WTC11 (cell line): ENCODE measurements at regions not wholly inside any gene's neighbourhood (a gene's known extent, or its start where the extent isn't known, plus 50 kb on each side); places are given as distances from the start of the nearest gene placed in this dataset.
A peak's percentile ranks its signal among the peaks of the same experiment; 100 is the strongest.

ENCODE experiments used
- ATAC-seq: fragments of 200-7000 bp; cut with Tn5 transposase; 2 replicates; pipeline ENCODE4 v1.10.0; 2021; ENCODE audit warnings: mild to moderate bottlenecking, moderate library complexity
- CTCF ChIA-PET: fragments of 300-600 bp; sonication (Branson Sonifier 250); formaldehyde crosslinking; loops from one replicate; lab custom pipeline; 2021; ENCODE audit warnings: antibody characterized with exemption; lab: Charles Lee
- POLR2A ChIA-PET: fragments of 350-600 bp; sonication (Branson Sonifier 250); formaldehyde crosslinking; loops from one replicate; lab custom pipeline; 2021; ENCODE audit warnings: antibody characterized with exemption; lab: Charles Lee
- DNase-seq: peaks from one replicate; pipeline ENCODE4 v3.0.0; 2021; ENCODE audit warnings: low spot score
- H3K27ac Mint-ChIP-seq: 2 replicates; pipeline ENCODE4 v1.8.0; 2021; ENCODE audit warnings: mixed read lengths
- H3K27me3 Mint-ChIP-seq: 2 replicates; pipeline ENCODE4 v1.8.0; 2021; ENCODE audit warnings: low read depth, mild to moderate bottlenecking, moderate library complexity, mixed read lengths
- H3K36me3 Mint-ChIP-seq: 2 replicates; pipeline ENCODE4 v1.8.0; 2021; ENCODE audit warnings: mixed read lengths
- H3K4me1 Mint-ChIP-seq: 2 replicates; pipeline ENCODE4 v1.8.0; 2022; ENCODE audit warnings: mixed read lengths
- H3K4me3 Mint-ChIP-seq: 2 replicates; pipeline ENCODE4 v1.8.0; 2021; ENCODE audit warnings: mild to moderate bottlenecking, moderate library complexity, mixed read lengths
- H3K9me3 Mint-ChIP-seq: 2 replicates; pipeline ENCODE4 v1.8.0; 2021; ENCODE audit warnings: mixed read lengths
- CBFB ChIP-seq: sonication (generic); formaldehyde crosslinking; IDR thresholded peaks from 2 replicates; pipeline ENCODE4 v1.8.1; 2022; ENCODE audit warnings: mild to moderate bottlenecking, low read depth, missing genetic modification reagents
- ELF4 ChIP-seq: sonication (generic); formaldehyde crosslinking; IDR thresholded peaks from 2 replicates; pipeline ENCODE4 v1.8.1; 2022; ENCODE audit warnings: low read depth, mild to moderate bottlenecking, moderate library complexity, missing genetic modification reagents
- ESRRA ChIP-seq: sonication (generic); formaldehyde crosslinking; IDR thresholded peaks from 2 replicates; pipeline ENCODE4 v1.8.1; 2022; ENCODE audit warnings: mild to moderate bottlenecking, missing genetic modification reagents, borderline replicate concordance
- FOXJ3 ChIP-seq: sonication (generic); formaldehyde crosslinking; IDR thresholded peaks from 2 replicates; pipeline ENCODE4 v1.9.0; 2021; ENCODE audit warnings: missing genetic modification reagents, mild to moderate bottlenecking, borderline replicate concordance
- FOXK1 ChIP-seq: sonication (generic); formaldehyde crosslinking; IDR thresholded peaks from 2 replicates; pipeline ENCODE4 v1.8.0; 2022; ENCODE audit warnings: mild to moderate bottlenecking, moderate library complexity, missing genetic modification reagents
- GABPB1 ChIP-seq: sonication (generic); formaldehyde crosslinking; IDR thresholded peaks from 2 replicates; pipeline ENCODE4 v1.8.1; 2023; ENCODE audit warnings: mild to moderate bottlenecking, missing genetic modification reagents
- JAZF1 ChIP-seq: fragments of 250-450 bp; sonication (Bioruptor Pico); IDR thresholded peaks from 2 replicates; pipeline ENCODE4 v1.9.0; 2021; ENCODE audit warnings: moderate library complexity, mild to moderate bottlenecking, inconsistent platforms
- MXD4 ChIP-seq: fragments of 250-450 bp; sonication (Bioruptor Pico); IDR thresholded peaks from 2 replicates; pipeline ENCODE4 v1.8.0; 2021; ENCODE audit warnings: mild to moderate bottlenecking, moderate library complexity, borderline replicate concordance
- NFE2L1 ChIP-seq: sonication (generic); formaldehyde crosslinking; IDR thresholded peaks from 2 replicates; pipeline ENCODE4 v1.8.1; 2023; ENCODE audit warnings: missing genetic modification reagents
- NR2C2 ChIP-seq: sonication (generic); formaldehyde crosslinking; IDR thresholded peaks from 2 replicates; pipeline ENCODE4 v1.8.0; 2022; ENCODE audit warnings: mild to moderate bottlenecking, missing genetic modification reagents
- NR3C1 ChIP-seq: sonication (generic); formaldehyde crosslinking; conservative IDR thresholded peaks from 2 replicates; pipeline ENCODE4 v1.8.1; 2023; ENCODE audit warnings: low read depth, mild to moderate bottlenecking, missing genetic modification reagents
- OVOL2 ChIP-seq: fragments of 250-450 bp; sonication (Bioruptor Pico); IDR thresholded peaks from 2 replicates; pipeline ENCODE4 v1.9.0; 2021; ENCODE audit warnings: mild to moderate bottlenecking, borderline replicate concordance
- SOX15 ChIP-seq: fragments of 250-450 bp; sonication (Bioruptor Pico); IDR thresholded peaks from 2 replicates; pipeline ENCODE4 v1.9.0; 2021; ENCODE audit warnings: mild to moderate bottlenecking
- TCF7 ChIP-seq: sonication (generic); formaldehyde crosslinking; IDR thresholded peaks from 2 replicates; pipeline ENCODE4 v1.8.0; 2022; ENCODE audit warnings: mild to moderate bottlenecking, low read depth, missing genetic modification reagents, moderate library complexity
- ZNF138 ChIP-seq: sonication (generic); formaldehyde crosslinking; conservative IDR thresholded peaks from 2 replicates; pipeline ENCODE4 v1.8.1; 2022; ENCODE audit warnings: mild to moderate bottlenecking, moderate library complexity, missing genetic modification reagents
- ZNF219 ChIP-seq: sonication (generic); formaldehyde crosslinking; IDR thresholded peaks from 2 replicates; pipeline ENCODE4 v1.8.0; 2023; ENCODE audit warnings: missing genetic modification reagents, mild to moderate bottlenecking, borderline replicate concordance
- ZNF232 ChIP-seq: sonication (generic); formaldehyde crosslinking; IDR thresholded peaks from 2 replicates; pipeline ENCODE4 v1.8.0; 2022; ENCODE audit warnings: mild to moderate bottlenecking, missing genetic modification reagents
- ZNF416 ChIP-seq: fragments of 250-450 bp; sonication (Bioruptor Pico); IDR thresholded peaks from 2 replicates; pipeline ENCODE4 v1.9.0; 2021; ENCODE audit warnings: mild to moderate bottlenecking, inconsistent platforms
- ZNF423 ChIP-seq: fragments of 250-450 bp; sonication (Bioruptor Pico); IDR thresholded peaks from 2 replicates; pipeline ENCODE4 v2.1.2; 2022; ENCODE audit warnings: mild to moderate bottlenecking, moderate library complexity
- TF ChIP-seq, protein P1 (sequence below): sonication (generic); formaldehyde crosslinking; IDR thresholded peaks from 2 replicates; pipeline ENCODE4 v1.8.1; 2023; ENCODE audit warnings: mild to moderate bottlenecking, missing genetic modification reagents, borderline replicate concordance
- TF ChIP-seq, protein P2 (sequence below): sonication (generic); formaldehyde crosslinking; IDR thresholded peaks from 2 replicates; pipeline ENCODE4 v1.8.1; 2022; ENCODE audit warnings: low read depth, missing genetic modification reagents, borderline replicate concordance
- TF ChIP-seq, protein P3 (sequence below): sonication (generic); formaldehyde crosslinking; IDR thresholded peaks from 2 replicates; pipeline ENCODE4 v1.8.1; 2023; ENCODE audit warnings: mild to moderate bottlenecking, missing genetic modification reagents, moderate library complexity
- TF ChIP-seq, protein P4 (sequence below): sonication (generic); formaldehyde crosslinking; IDR thresholded peaks from 2 replicates; pipeline ENCODE4 v1.8.1; 2023; ENCODE audit warnings: mild to moderate bottlenecking, missing genetic modification reagents
- TF ChIP-seq, protein P5 (sequence below): sonication (generic); formaldehyde crosslinking; IDR thresholded peaks from 2 replicates; pipeline ENCODE4 v1.8.0; 2022; ENCODE audit warnings: mild to moderate bottlenecking, missing genetic modification reagents

DNA sequence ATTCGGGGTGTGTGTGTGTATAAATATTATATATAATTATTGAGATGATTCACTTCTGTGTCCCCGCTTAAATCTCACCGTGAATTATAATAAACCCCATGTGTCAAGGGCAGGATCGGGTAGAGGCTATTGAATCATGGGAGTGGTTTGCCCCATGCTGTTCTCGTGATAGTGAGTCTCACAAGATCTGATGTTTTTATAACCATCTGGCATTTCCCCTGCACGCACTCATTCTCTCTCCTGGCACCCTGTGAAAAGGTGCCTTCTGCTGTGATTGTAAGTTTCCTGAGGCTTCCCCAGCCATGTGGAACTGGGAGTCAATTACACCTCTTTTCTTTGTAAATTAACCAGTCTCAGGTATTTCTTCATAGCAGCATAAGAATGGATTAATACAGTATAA, 851.4 kb upstream of the AGA start:
- CTCF ChIA-PET, result no interaction called here
- POLR2A ChIA-PET, result no interaction called here
- Mint-ChIP-seq H3K36me3 (no peaks in the 10 kb centered on the region), H3K4me1 (peaks cover 2% of the 10 kb centered on the region; the same call in 1 of the 2 replicates), H3K27ac (no peak overlapping the region), H3K4me3 (no peak overlapping the region), H3K9me3 (peaks cover 5% of the 10 kb centered on the region; the same call in 1 of the 2 replicates), H3K27me3 (no peaks in the 10 kb centered on the region)
- DNase-seq (no peak), ATAC-seq (no peak)
- no peak for TF ChIP-seq GABPB1 (CRISPR knock-in tag)
- TF ChIP-seq, protein P1, sequence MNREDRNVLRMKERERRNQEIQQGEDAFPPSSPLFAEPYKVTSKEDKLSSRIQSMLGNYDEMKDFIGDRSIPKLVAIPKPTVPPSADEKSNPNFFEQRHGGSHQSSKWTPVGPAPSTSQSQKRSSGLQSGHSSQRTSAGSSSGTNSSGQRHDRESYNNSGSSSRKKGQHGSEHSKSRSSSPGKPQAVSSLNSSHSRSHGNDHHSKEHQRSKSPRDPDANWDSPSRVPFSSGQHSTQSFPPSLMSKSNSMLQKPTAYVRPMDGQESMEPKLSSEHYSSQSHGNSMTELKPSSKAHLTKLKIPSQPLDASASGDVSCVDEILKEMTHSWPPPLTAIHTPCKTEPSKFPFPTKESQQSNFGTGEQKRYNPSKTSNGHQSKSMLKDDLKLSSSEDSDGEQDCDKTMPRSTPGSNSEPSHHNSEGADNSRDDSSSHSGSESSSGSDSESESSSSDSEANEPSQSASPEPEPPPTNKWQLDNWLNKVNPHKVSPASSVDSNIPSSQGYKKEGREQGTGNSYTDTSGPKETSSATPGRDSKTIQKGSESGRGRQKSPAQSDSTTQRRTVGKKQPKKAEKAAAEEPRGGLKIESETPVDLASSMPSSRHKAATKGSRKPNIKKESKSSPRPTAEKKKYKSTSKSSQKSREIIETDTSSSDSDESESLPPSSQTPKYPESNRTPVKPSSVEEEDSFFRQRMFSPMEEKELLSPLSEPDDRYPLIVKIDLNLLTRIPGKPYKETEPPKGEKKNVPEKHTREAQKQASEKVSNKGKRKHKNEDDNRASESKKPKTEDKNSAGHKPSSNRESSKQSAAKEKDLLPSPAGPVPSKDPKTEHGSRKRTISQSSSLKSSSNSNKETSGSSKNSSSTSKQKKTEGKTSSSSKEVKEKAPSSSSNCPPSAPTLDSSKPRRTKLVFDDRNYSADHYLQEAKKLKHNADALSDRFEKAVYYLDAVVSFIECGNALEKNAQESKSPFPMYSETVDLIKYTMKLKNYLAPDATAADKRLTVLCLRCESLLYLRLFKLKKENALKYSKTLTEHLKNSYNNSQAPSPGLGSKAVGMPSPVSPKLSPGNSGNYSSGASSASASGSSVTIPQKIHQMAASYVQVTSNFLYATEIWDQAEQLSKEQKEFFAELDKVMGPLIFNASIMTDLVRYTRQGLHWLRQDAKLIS (CRISPR knock-in tag), result no peak
- TF ChIP-seq NFE2L1, result no peak
- TF ChIP-seq, protein P2, sequence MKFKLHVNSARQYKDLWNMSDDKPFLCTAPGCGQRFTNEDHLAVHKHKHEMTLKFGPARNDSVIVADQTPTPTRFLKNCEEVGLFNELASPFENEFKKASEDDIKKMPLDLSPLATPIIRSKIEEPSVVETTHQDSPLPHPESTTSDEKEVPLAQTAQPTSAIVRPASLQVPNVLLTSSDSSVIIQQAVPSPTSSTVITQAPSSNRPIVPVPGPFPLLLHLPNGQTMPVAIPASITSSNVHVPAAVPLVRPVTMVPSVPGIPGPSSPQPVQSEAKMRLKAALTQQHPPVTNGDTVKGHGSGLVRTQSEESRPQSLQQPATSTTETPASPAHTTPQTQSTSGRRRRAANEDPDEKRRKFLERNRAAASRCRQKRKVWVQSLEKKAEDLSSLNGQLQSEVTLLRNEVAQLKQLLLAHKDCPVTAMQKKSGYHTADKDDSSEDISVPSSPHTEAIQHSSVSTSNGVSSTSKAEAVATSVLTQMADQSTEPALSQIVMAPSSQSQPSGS (CRISPR knock-in tag), result no peak
- TF ChIP-seq OVOL2, result no peak
- TF ChIP-seq CBFB (CRISPR knock-in tag), result no peak
- TF ChIP-seq, protein P3, sequence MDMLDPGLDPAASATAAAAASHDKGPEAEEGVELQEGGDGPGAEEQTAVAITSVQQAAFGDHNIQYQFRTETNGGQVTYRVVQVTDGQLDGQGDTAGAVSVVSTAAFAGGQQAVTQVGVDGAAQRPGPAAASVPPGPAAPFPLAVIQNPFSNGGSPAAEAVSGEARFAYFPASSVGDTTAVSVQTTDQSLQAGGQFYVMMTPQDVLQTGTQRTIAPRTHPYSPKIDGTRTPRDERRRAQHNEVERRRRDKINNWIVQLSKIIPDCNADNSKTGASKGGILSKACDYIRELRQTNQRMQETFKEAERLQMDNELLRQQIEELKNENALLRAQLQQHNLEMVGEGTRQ, result no peak
- no peak for TF ChIP-seq SOX15
- no peak for TF ChIP-seq MXD4 (CRISPR knock-in tag)

DNA sequence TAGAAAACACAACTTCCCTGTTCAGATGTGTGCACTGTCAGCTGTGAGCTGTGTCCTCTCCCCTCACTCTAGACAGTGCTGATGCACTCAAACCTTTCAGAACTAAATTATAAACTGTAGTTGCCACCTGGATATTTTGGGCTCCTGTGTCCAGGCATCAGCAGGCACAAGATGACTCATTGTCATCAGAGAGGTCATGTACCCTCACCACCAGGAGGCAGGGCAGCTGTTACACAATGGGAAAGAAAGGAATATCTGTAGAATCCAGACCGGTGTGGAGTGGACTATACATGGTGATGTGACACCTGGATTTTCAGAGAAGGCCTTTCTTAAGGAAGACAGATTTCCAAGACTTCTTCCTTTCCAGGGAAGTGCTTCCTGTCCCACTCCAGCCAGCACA, 854.4 kb upstream of the AGA start:
- peak; percentile 84 for ATAC-seq
- peak; percentile 14 for DNase-seq

DNA sequence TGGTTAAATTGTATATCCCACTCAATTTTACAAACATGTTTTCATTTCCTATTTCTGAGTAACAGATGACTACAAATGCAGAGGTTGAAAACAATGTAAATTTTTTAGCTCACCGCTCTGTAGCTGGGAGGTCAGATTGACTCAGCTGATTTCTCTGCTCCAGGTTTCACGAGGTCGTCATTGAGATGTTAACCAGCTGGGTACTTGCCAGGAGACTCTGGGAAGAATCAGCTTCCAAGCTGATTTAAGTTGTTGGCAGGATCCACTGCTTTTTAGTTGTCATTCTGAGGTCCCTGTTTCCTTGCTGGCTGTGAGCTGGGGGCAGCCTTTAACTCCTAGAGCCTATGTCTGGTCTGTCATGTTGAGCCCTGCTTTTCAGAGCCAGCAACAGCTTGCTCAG, 864.3 kb upstream of the AGA start:
- no peak for DNase-seq
- no peaks in the 10 kb centered on the region for H3K27me3 Mint-ChIP-seq
- peaks cover 10% of the 10 kb centered on the region for H3K4me1 Mint-ChIP-seq
- no peaks in the 10 kb centered on the region for H3K9me3 Mint-ChIP-seq
- no peak overlapping the region for H3K4me3 Mint-ChIP-seq
- no peaks in the 10 kb centered on the region for H3K36me3 Mint-ChIP-seq
- peak overlapping the region; percentile 9 for H3K27ac Mint-ChIP-seq
- peak; percentile 77 for ATAC-seq
- ChIA-PET POLR2A (interaction anchor here (0.7 kb wide), 1 partner anchor 105 kb away, joined by 3 read pairs; no protein-coding TSS in a partner anchor), CTCF (interaction anchor here (1.3 kb wide), 1 partner anchor 31 kb away, joined by 3 read pairs; no protein-coding TSS in a partner anchor)
- TF ChIP-seq ZNF138 (CRISPR knock-in tag) (no peak), JAZF1 (CRISPR knock-in tag) (no peak), GABPB1 (CRISPR knock-in tag) (no peak), ZNF219 (CRISPR knock-in tag) (no peak), ZNF416 (CRISPR knock-in tag) (no peak), ELF4 (CRISPR knock-in tag) (no peak), NR3C1 (no peak), ZNF232 (no peak), NR2C2 (CRISPR knock-in tag) (no peak), FOXK1 (CRISPR knock-in tag) (no peak), ZNF423 (CRISPR knock-in tag) (no peak), TCF7 (CRISPR knock-in tag) (no peak)
- TF ChIP-seq, protein P4, sequence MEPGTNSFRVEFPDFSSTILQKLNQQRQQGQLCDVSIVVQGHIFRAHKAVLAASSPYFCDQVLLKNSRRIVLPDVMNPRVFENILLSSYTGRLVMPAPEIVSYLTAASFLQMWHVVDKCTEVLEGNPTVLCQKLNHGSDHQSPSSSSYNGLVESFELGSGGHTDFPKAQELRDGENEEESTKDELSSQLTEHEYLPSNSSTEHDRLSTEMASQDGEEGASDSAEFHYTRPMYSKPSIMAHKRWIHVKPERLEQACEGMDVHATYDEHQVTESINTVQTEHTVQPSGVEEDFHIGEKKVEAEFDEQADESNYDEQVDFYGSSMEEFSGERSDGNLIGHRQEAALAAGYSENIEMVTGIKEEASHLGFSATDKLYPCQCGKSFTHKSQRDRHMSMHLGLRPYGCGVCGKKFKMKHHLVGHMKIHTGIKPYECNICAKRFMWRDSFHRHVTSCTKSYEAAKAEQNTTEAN, result no peak
- TF ChIP-seq, protein P5, sequence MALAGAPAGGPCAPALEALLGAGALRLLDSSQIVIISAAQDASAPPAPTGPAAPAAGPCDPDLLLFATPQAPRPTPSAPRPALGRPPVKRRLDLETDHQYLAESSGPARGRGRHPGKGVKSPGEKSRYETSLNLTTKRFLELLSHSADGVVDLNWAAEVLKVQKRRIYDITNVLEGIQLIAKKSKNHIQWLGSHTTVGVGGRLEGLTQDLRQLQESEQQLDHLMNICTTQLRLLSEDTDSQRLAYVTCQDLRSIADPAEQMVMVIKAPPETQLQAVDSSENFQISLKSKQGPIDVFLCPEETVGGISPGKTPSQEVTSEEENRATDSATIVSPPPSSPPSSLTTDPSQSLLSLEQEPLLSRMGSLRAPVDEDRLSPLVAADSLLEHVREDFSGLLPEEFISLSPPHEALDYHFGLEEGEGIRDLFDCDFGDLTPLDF (CRISPR knock-in tag), result no peak

More for the DNA sequence above, 854.4 kb upstream of the AGA start:
- Mint-ChIP-seq H3K4me3 (no peak overlapping the region), H3K27ac (no peak overlapping the region)
- no peak for TF ChIP-seq ZNF423 (CRISPR knock-in tag)
- TF ChIP-seq, protein P4, result no peak
- TF ChIP-seq FOXJ3, result no peak
- TF ChIP-seq ESRRA (CRISPR knock-in tag), result no peak
- no peak for TF ChIP-seq NR2C2 (CRISPR knock-in tag)
- TF ChIP-seq, all 79 proteins: peak for 0
- Mint-ChIP-seq H3K9me3 (no peaks in the 10 kb centered on the region), H3K4me1 (peaks cover 2% of the 10 kb centered on the region; the same call in 1 of the 2 replicates), H3K27me3 (no peaks in the 10 kb centered on the region), H3K36me3 (no peaks in the 10 kb centered on the region)
- POLR2A ChIA-PET, result no interaction called here
- CTCF ChIA-PET, result no interaction called here
